BE2C (cell line): ENCODE measurements at regions not wholly inside any gene's neighbourhood (a gene's known extent, or its start where the extent isn't known, plus 50 kb on each side); places are given as distances from the start of the nearest gene placed in this dataset.

Experiments used
- DNase-seq: peaks from one replicate; pipeline ENCODE4 v3.0.0-alpha.2; 2020
- H3K27me3 ChIP-seq: fragments of 250-450 bp; sonication (Bioruptor Pico); 2 replicates; pipeline ENCODE4 v1.5.1; 2020; ENCODE audit warnings: mild to moderate bottlenecking
- H3K36me3 ChIP-seq: fragments of 250-450 bp; sonication (Bioruptor Pico); 2 replicates; pipeline ENCODE4 v1.5.1; 2020; ENCODE audit warnings: mild to moderate bottlenecking
- H3K4me1 ChIP-seq: fragments of 250-450 bp; sonication (Bioruptor Pico); 2 replicates; pipeline ENCODE4 v1.5.1; 2020
- H3K4me3 ChIP-seq: 2 replicates; pipeline ENCODE4 v1.5.1; 2011; ENCODE audit warnings: low read depth, low read length
- H3K9me3 ChIP-seq: fragments of 250-450 bp; sonication (Bioruptor Pico); 2 replicates; pipeline ENCODE4 v1.5.1; 2020
- CTCF ChIP-seq: IDR thresholded peaks from 2 replicates; pipeline ENCODE4 v1.5.1; 2012; ENCODE audit warnings: mild to moderate bottlenecking, low read depth, low read length

- Histone ChIP-seq H3K4me3 (no peak overlapping the region), H3K9me3 (no peaks in the 10 kb centered on the region), H3K4me1 (no peaks in the 10 kb centered on the region), H3K36me3 (no peaks in the 10 kb centered on the region), H3K27me3 (no peaks in the 10 kb centered on the region)
- DNase-seq = no peak
- no peak for TF ChIP-seq CTCF
Observed at GRCh38 chr1:8244304-8244703, 73.6 kb upstream of the SLC45A1 start.

GRCh38 chr1:8242498-8242897 lies 75.4 kb upstream of the SLC45A1 start:
- Histone ChIP-seq H3K27me3 (no peaks in the 10 kb centered on the region), H3K36me3 (no peaks in the 10 kb centered on the region), H3K9me3 (no peaks in the 10 kb centered on the region), H3K4me1 (no peaks in the 10 kb centered on the region), H3K4me3 (no peak overlapping the region)
- DNase-seq = no peak
- no peak for TF ChIP-seq CTCF

- no peaks in the 10 kb centered on the region for H3K9me3 ChIP-seq
- H3K4me1 ChIP-seq = no peaks in the 10 kb centered on the region
- no peak overlapping the region for H3K4me3 ChIP-seq
- TF ChIP-seq CTCF = no peak
- no peak for DNase-seq
- H3K36me3 ChIP-seq = no peaks in the 10 kb centered on the region
- no peaks in the 10 kb centered on the region for H3K27me3 ChIP-seq
Observed at GRCh38 chr1:8241417-8242014, 76.4 kb upstream of the SLC45A1 start.

GRCh38 chr1:8239306-8240023 lies 78.4 kb upstream of the SLC45A1 start:
- no peaks in the 10 kb centered on the region for H3K27me3 ChIP-seq
- H3K4me1 ChIP-seq = no peaks in the 10 kb centered on the region
- H3K9me3 ChIP-seq = no peaks in the 10 kb centered on the region
- H3K4me3 ChIP-seq = no peak overlapping the region
- DNase-seq = no peak
- TF ChIP-seq CTCF = no peak
- no peaks in the 10 kb centered on the region for H3K36me3 ChIP-seq

GRCh38 chr1:8239039-8239305 lies 78.9 kb upstream of the SLC45A1 start:
- no peak overlapping the region for H3K4me3 ChIP-seq
- no peaks in the 10 kb centered on the region for H3K27me3 ChIP-seq
- H3K4me1 ChIP-seq = no peaks in the 10 kb centered on the region
- no peaks in the 10 kb centered on the region for H3K9me3 ChIP-seq
- no peak for DNase-seq
- no peaks in the 10 kb centered on the region for H3K36me3 ChIP-seq
- TF ChIP-seq CTCF = no peak

- H3K9me3 ChIP-seq = no peaks in the 10 kb centered on the region
- no peak for TF ChIP-seq CTCF
- no peaks in the 10 kb centered on the region for H3K4me1 ChIP-seq
- H3K36me3 ChIP-seq = no peaks in the 10 kb centered on the region
- DNase-seq = no peak
- no peak overlapping the region for H3K4me3 ChIP-seq
- H3K27me3 ChIP-seq = no peaks in the 10 kb centered on the region
Observed at GRCh38 chr1:8238141-8239038, 79.5 kb upstream of the SLC45A1 start.
